ENCODE measurements at regions not wholly inside any gene's neighbourhood (a gene's known extent, or its start where the extent isn't known, plus 50 kb on each side); places are given as distances from the start of the nearest gene placed in this dataset.

GRCh38 chr1:190759807-190760206 lies 282.1 kb upstream of the BRINP3 start:
- no peak overlapping the region for H3K27ac ChIP-seq (ENCODE audit: low read depth, low read length, poor library complexity, severe bottlenecking)
- no peaks in the 10 kb centered on the region for H3K36me3 ChIP-seq (ENCODE audit: insufficient read depth, low read length)
- no peaks in the 10 kb centered on the region for H4K20me1 ChIP-seq (ENCODE audit: insufficient read depth, low read length)
- intact Hi-C loops (cut with micrococcal nuclease; ENCODE audit: unreplicated experiment) = no loop called here
- BruUV-seq (replicated peaks) = no TSS peak
- H3K4me2 ChIP-seq (ENCODE audit: low read length) = no peak overlapping the region
- TF ChIP-seq CTCF (conservative IDR thresholded peaks at IDR 0.05; ENCODE audit: low read length) (no peak), EZH2phosphoT487 (IDR thresholded peaks at IDR 0.05; ENCODE audit: borderline replicate concordance, low read depth, low read length) (no peak)
- ChIA-PET CTCF (ENCODE audit: unreplicated experiment) (no interaction called here), POLR2A (no interaction called here)
- no peak overlapping the region for H2AFZ ChIP-seq (ENCODE audit: low read length)
- no peak for DNase-seq (ENCODE audit: low spot score)
- H3K4me1 ChIP-seq (ENCODE audit: insufficient read depth, low read length, poor library complexity, severe bottlenecking) = no peaks in the 10 kb centered on the region
- no peaks in the 10 kb centered on the region for H3K79me2 ChIP-seq (ENCODE audit: insufficient read depth, low read depth, low read length)
- no peaks in the 10 kb centered on the region for H3K9me2 ChIP-seq (ENCODE audit: insufficient read depth, low read length)
- no peaks in the 10 kb centered on the region for H3K9me3 ChIP-seq (ENCODE audit: low read length)
- no peak overlapping the region for H3K4me3 ChIP-seq (ENCODE audit: low read depth, low read length, poor library complexity, severe bottlenecking)

- intact Hi-C loops (cut with micrococcal nuclease; ENCODE audit: unreplicated experiment) = no loop called here
- no TSS peak for BruUV-seq (replicated peaks)
- no peak overlapping the region for H2AFZ ChIP-seq (ENCODE audit: low read length)
Observed at GRCh38 chr1:190762325-190762724, 284.7 kb upstream of the BRINP3 start.

GRCh38 chr1:190792873-190793272 lies 315.2 kb upstream of the BRINP3 start:
- Histone ChIP-seq H3K9me3 (ENCODE audit: low read length) (no peaks in the 10 kb centered on the region), H3K4me2 (ENCODE audit: low read length) (no peak overlapping the region), H3K9me2 (ENCODE audit: insufficient read depth, low read length) (no peaks in the 10 kb centered on the region), H3K4me1 (ENCODE audit: insufficient read depth, low read length, poor library complexity, severe bottlenecking) (no peaks in the 10 kb centered on the region), H3K4me3 (ENCODE audit: low read depth, low read length, poor library complexity, severe bottlenecking) (no peak overlapping the region), H3K27ac (ENCODE audit: low read depth, low read length, poor library complexity, severe bottlenecking) (no peak overlapping the region), H2AFZ (ENCODE audit: low read length) (no peak overlapping the region), H3K79me2 (ENCODE audit: insufficient read depth, low read depth, low read length) (no peaks in the 10 kb centered on the region), H4K20me1 (ENCODE audit: insufficient read depth, low read length) (no peaks in the 10 kb centered on the region), H3K36me3 (ENCODE audit: insufficient read depth, low read length) (no peaks in the 10 kb centered on the region)
- TF ChIP-seq EZH2phosphoT487 (IDR thresholded peaks at IDR 0.05; ENCODE audit: borderline replicate concordance, low read depth, low read length) (no peak), CTCF (conservative IDR thresholded peaks at IDR 0.05; ENCODE audit: low read length) (no peak)
- no TSS peak for BruUV-seq (replicated peaks)
- ChIA-PET CTCF (ENCODE audit: unreplicated experiment) (no interaction called here), POLR2A (no interaction called here)
- no peak for DNase-seq (ENCODE audit: low spot score)
- intact Hi-C loops (cut with micrococcal nuclease; ENCODE audit: unreplicated experiment) = no loop called here

More at GRCh38 chr1:190762325-190762724, 284.7 kb upstream of the BRINP3 start:
- CTCF ChIA-PET (ENCODE audit: unreplicated experiment) = no interaction called here
- no peak overlapping the region for H3K4me2 ChIP-seq (ENCODE audit: low read length)
- no peaks in the 10 kb centered on the region for H3K36me3 ChIP-seq (ENCODE audit: insufficient read depth, low read length)
- POLR2A ChIA-PET = interaction anchor here (0.6 kb wide), 1 partner anchor 32 kb away, joined by 3 read pairs; no protein-coding TSS in a partner anchor
- H3K4me3 ChIP-seq (ENCODE audit: low read depth, low read length, poor library complexity, severe bottlenecking) = no peak overlapping the region
- no peak for DNase-seq (ENCODE audit: low spot score)
- no peaks in the 10 kb centered on the region for H3K9me3 ChIP-seq (ENCODE audit: low read length)
- H3K4me1 ChIP-seq (ENCODE audit: insufficient read depth, low read length, poor library complexity, severe bottlenecking) = no peaks in the 10 kb centered on the region
- no peaks in the 10 kb centered on the region for H3K79me2 ChIP-seq (ENCODE audit: insufficient read depth, low read depth, low read length)
- no peaks in the 10 kb centered on the region for H4K20me1 ChIP-seq (ENCODE audit: insufficient read depth, low read length)
- H3K9me2 ChIP-seq (ENCODE audit: insufficient read depth, low read length) = no peaks in the 10 kb centered on the region
- H3K27ac ChIP-seq (ENCODE audit: low read depth, low read length, poor library complexity, severe bottlenecking) = no peak overlapping the region
- TF ChIP-seq EZH2phosphoT487 (IDR thresholded peaks at IDR 0.05; ENCODE audit: borderline replicate concordance, low read depth, low read length) (no peak), CTCF (conservative IDR thresholded peaks at IDR 0.05; ENCODE audit: low read length) (no peak)

Data from OCI-LY7 (cell line).